ENCODE measurements at regions not wholly inside any gene's neighbourhood (a gene's known extent, or its start where the extent isn't known, plus 50 kb on each side); places are given as distances from the start of the nearest gene placed in this dataset.

DNA sequence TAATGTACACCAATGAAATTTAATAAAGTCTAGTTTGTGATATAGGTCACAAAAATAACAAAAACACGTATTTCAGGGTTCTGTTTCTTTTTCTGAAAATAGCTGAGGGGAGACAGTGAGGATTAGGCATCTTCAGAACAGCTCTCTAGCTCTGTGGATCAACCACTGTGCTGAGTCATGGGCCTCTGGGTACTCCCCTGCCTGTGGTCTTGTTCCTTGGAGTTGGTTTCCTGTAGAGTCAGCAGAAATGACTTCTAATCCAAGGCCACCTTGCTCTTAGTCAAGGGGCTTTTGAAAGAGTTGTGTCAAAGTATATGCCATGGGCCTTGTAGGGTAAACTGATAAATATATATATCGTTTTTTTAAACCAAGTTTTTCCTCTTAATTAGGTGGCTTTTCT, 141.8 kb upstream of the ZRANB2 start:
- intact Hi-C loops (cut with micrococcal nuclease), result no loop called here
- CTCF ChIA-PET, result no interaction called here
- DNase-seq, result no peak
- no peaks in the 10 kb centered on the region for H3K36me3 Mint-ChIP-seq
- H3K27ac Mint-ChIP-seq, result no peak overlapping the region
- no peak overlapping the region for H3K4me3 Mint-ChIP-seq
- peaks cover 15% of the 10 kb centered on the region for H3K9me3 Mint-ChIP-seq
- no peaks in the 10 kb centered on the region for H3K27me3 Mint-ChIP-seq
- no peaks in the 10 kb centered on the region for H3K4me1 Mint-ChIP-seq (ENCODE audit: low read depth)
- POLR2A ChIA-PET, result no interaction called here

DNA sequence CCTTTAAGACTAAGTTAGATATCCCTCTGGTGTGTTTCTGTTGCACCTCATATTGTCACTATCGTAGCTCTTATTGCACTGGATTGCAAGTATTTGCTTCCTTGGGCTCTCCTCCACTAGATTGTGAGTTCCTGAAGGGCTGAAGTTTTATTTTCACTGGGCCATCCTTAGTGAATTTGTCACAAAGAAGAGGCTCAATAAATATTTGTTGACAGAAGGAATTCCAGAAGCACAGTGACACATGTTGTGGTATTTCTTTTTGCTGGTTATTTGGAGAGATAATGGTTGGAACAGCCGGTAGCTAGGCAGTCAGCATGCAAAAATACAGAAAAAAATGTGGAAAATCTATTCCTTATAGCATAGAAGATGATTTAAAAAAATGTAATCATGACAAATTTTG, 129.9 kb upstream of the ZRANB2 start:
- no peak for DNase-seq
- CTCF ChIA-PET, result no interaction called here
- intact Hi-C loops (cut with micrococcal nuclease), result no loop called here
- Mint-ChIP-seq H3K27me3 (no peaks in the 10 kb centered on the region), H3K4me1 (ENCODE audit: low read depth) (no peaks in the 10 kb centered on the region), H3K9me3 (peaks cover 3% of the 10 kb centered on the region), H3K27ac (no peak overlapping the region), H3K4me3 (no peak overlapping the region), H3K36me3 (no peaks in the 10 kb centered on the region)
- POLR2A ChIA-PET, result no interaction called here

DNA sequence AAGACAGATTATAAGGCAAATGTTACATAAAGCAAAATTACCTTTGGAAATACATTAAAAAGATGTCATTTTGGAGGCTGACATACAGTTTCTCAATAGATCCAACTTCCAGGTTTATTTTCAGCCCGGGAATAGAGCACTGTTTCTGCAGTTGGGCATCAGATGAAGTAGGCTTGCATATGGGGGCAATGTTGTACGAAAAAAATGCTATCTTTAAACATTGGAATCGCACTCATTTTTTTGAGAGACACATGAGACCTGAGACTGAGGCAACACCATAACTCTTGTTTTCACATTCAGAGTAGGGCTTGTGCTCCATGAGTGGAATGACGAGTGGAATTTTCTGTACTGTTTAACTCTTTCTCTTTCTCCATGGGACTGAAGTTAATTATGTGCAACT, 122.4 kb upstream of the ZRANB2 start:
- no peaks in the 10 kb centered on the region for H3K4me1 Mint-ChIP-seq (ENCODE audit: low read depth)
- CTCF ChIA-PET, result no interaction called here
- H3K9me3 Mint-ChIP-seq, result peaks cover 9% of the 10 kb centered on the region
- intact Hi-C loops (cut with micrococcal nuclease), result no loop called here
- POLR2A ChIA-PET, result no interaction called here
- H3K4me3 Mint-ChIP-seq, result no peak overlapping the region
- no peak for DNase-seq
- no peak overlapping the region for H3K27ac Mint-ChIP-seq
- H3K27me3 Mint-ChIP-seq, result no peaks in the 10 kb centered on the region
- H3K36me3 Mint-ChIP-seq, result no peaks in the 10 kb centered on the region

DNA sequence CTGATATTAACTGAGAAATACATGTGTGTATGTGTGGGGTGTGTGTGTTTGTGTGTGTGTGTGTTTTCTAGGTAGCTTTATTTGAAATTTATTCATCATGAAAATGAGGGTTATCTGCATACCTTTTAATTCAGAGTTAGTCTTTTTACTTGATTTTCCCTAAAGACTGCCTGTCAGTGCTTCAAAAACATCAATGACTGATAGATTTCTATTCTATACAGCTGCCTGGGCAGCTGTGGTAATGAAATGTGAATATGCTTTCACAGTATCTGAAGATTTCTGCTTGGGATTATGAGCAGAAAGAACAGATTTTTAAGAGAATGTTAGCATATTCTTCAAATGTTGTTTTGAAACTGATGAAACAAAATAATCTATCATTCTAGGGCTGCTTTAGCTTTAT, 119.7 kb upstream of the ZRANB2 start:
- H3K27ac Mint-ChIP-seq, result no peak overlapping the region
- H3K36me3 Mint-ChIP-seq, result no peaks in the 10 kb centered on the region
- intact Hi-C loops (cut with micrococcal nuclease), result no loop called here
- H3K4me1 Mint-ChIP-seq (ENCODE audit: low read depth), result no peaks in the 10 kb centered on the region
- H3K4me3 Mint-ChIP-seq, result no peak overlapping the region
- no peaks in the 10 kb centered on the region for H3K27me3 Mint-ChIP-seq
- ChIA-PET POLR2A (no interaction called here), CTCF (interaction anchor here (0.6 kb wide), 1 partner anchor 13 kb away, joined by 3 read pairs; no protein-coding TSS in a partner anchor)
- no peak for DNase-seq
- H3K9me3 Mint-ChIP-seq, result peaks cover 9% of the 10 kb centered on the region

DNA sequence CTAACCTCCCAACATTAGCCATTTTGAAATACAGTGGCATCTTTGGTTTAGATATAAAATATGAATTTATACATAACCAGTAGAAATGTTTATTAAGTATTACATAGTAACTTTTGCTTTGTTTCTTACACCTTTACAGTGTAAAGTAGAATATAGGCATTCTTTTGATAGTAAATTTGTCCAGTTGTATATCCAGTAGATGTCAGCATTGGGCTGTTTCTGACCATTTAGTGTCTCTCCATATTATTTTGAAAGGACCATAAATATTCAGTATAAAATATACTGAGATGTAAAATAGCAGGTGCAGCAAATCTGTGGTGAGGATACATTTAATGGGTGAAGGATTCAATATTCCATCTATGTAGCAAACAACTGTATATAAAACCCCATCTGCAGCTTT, 115.8 kb upstream of the ZRANB2 start:
- H3K4me1 Mint-ChIP-seq (ENCODE audit: low read depth), result no peaks in the 10 kb centered on the region
- H3K4me3 Mint-ChIP-seq, result no peak overlapping the region
- no peak overlapping the region for H3K27ac Mint-ChIP-seq
- ChIA-PET CTCF (no interaction called here), POLR2A (no interaction called here)
- H3K9me3 Mint-ChIP-seq, result no peaks in the 10 kb centered on the region
- no peaks in the 10 kb centered on the region for H3K36me3 Mint-ChIP-seq
- DNase-seq, result no peak
- H3K27me3 Mint-ChIP-seq, result no peaks in the 10 kb centered on the region
- intact Hi-C loops (cut with micrococcal nuclease), result no loop called here

DNA sequence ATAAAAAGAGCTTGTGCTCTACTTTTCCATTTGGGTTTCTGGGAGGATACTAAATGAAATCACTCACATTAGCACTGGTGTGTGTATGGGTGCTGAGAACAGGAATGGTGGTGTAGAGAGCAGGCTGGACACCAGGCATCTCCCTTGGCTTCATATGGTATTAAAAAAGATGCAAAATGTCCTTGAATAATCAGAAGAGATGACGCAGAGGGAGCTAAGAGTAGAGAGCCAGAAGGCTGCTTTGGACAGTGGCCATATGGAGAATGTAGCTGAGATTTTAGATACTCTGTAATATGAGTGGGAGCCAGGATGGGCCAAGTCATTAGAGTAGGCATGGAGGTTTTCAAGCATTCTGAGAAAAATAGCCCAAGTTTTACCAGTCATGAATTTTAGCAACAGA, 112.3 kb upstream of the ZRANB2 start:
- Mint-ChIP-seq H3K4me1 (ENCODE audit: low read depth) (no peaks in the 10 kb centered on the region), H3K27me3 (no peaks in the 10 kb centered on the region), H3K27ac (no peak overlapping the region), H3K36me3 (no peaks in the 10 kb centered on the region), H3K4me3 (no peak overlapping the region), H3K9me3 (peaks cover 8% of the 10 kb centered on the region)
- intact Hi-C loops (cut with micrococcal nuclease), result no loop called here
- ChIA-PET POLR2A (no interaction called here), CTCF (no interaction called here)
- DNase-seq, result no peak

DNA sequence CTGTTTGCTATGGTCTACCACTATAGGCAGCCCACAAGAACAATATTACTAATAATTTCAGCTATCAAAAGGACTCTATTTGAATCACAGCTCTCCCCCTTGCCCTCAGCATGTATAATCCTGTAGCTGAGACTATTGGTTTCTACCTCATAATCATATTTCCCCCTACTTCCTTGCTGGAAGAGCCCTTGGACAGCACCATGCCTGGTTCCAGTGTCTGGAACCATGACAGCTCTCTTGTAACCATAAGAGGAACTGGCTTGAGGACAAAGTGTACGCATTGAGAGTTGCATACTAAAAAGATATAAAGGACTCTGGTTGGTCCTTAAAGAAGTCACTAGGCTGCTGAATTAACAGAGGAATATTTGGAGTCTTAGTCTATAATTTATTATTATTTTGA, 110.7 kb upstream of the ZRANB2 start:
- H3K9me3 Mint-ChIP-seq, result peaks cover 9% of the 10 kb centered on the region
- no peak for DNase-seq
- H3K27ac Mint-ChIP-seq, result no peak overlapping the region
- intact Hi-C loops (cut with micrococcal nuclease), result no loop called here
- no peaks in the 10 kb centered on the region for H3K36me3 Mint-ChIP-seq
- CTCF ChIA-PET, result no interaction called here
- POLR2A ChIA-PET, result no interaction called here
- no peaks in the 10 kb centered on the region for H3K27me3 Mint-ChIP-seq
- no peaks in the 10 kb centered on the region for H3K4me1 Mint-ChIP-seq (ENCODE audit: low read depth)
- H3K4me3 Mint-ChIP-seq, result no peak overlapping the region

DNA sequence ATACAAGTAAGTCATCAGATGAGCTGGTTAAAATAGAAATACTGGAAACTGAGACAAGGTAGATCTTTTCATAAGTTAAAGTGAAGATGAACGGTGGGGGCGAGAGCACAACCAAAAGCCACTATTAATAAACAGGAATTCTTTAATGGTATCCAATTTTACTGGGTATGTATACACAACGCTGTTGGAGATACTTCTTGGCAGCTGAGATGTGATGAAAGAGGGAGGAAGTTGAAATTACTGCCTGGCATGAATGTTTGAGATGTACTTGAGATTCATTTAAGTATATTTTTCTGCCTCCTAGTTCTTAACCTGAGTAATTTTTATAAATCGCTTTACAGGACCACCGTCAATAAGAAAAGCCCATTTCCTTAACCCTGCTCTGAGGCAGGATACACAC, 110.0 kb upstream of the ZRANB2 start:
- Mint-ChIP-seq H3K27ac (no peak overlapping the region), H3K4me3 (no peak overlapping the region), H3K27me3 (no peaks in the 10 kb centered on the region), H3K36me3 (no peaks in the 10 kb centered on the region), H3K4me1 (ENCODE audit: low read depth) (no peaks in the 10 kb centered on the region), H3K9me3 (peaks cover 9% of the 10 kb centered on the region)
- intact Hi-C loops (cut with micrococcal nuclease), result no loop called here
- no peak for DNase-seq
- POLR2A ChIA-PET, result no interaction called here
- CTCF ChIA-PET, result no interaction called here

DNA sequence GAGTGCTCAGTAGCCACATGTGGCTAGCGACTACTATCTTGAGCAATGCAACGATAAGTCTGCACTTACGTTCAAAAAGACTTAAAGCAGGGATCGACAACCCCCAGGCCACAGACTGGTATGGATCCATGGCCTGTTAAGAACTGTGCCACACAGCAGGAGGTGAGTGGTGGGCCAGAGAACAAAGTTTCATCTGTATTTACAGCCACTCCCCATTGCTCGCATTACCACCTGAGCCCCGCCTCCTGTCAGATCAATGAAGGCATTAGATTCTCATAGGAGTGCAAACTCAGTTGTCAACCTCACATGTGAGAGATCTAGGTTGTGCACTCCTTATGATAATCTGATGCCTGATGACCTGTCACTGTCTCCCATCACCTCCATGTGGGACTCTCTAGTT, 103.6 kb upstream of the ZRANB2 start:
- Mint-ChIP-seq H3K4me3 (no peak overlapping the region), H3K27ac (no peak overlapping the region), H3K9me3 (peaks cover 21% of the 10 kb centered on the region), H3K27me3 (no peaks in the 10 kb centered on the region), H3K36me3 (no peaks in the 10 kb centered on the region), H3K4me1 (ENCODE audit: low read depth) (no peaks in the 10 kb centered on the region)
- DNase-seq, result no peak
- intact Hi-C loops (cut with micrococcal nuclease), result no loop called here
- ChIA-PET CTCF (no interaction called here), POLR2A (no interaction called here)

DNA sequence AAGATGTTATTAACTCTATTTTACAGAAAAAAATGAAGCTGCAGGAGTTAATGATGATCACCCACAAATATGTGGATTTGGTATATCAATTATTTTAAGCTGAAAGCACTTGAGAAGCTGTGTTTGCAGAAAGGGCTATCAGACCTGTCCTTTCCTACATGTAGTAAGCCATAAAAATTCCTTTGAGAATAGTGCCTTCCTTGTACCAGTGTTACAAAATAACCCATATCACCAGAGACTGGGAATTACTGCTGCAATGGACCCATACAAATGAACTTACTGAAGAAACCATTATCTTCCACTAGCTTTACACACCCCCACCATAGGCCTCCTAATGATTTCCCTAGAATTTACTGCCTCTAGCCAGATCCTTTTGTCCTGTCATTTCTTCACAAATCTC, 99.2 kb upstream of the ZRANB2 start:
- Mint-ChIP-seq H3K4me3 (no peak overlapping the region), H3K27me3 (no peaks in the 10 kb centered on the region), H3K9me3 (peaks cover 17% of the 10 kb centered on the region), H3K27ac (no peak overlapping the region), H3K36me3 (no peaks in the 10 kb centered on the region), H3K4me1 (ENCODE audit: low read depth) (no peaks in the 10 kb centered on the region)
- intact Hi-C loops (cut with micrococcal nuclease), result no loop called here
- CTCF ChIA-PET, result no interaction called here
- POLR2A ChIA-PET, result no interaction called here
- DNase-seq, result no peak

DNA sequence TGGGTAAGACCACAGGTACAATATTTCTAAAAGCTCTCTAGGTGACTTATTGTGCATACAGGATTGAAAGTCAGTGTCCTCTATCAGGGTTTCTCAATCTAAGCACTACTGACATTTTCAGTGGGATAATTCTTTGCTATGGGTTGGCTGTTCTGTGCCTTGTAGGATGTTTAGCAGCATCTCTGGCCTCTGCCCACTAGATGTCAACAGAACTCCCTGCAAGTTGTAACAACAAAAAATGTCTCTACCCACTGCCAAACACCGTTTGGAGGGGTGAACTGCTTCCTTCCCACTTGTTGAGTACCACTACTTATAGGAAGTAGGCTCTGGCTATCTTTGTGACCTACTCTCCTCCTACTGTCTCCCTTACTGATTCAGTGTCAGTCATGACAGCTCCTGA, 90.1 kb upstream of the ZRANB2 start:
- ChIA-PET CTCF (no interaction called here), POLR2A (no interaction called here)
- Mint-ChIP-seq H3K27ac (no peak overlapping the region), H3K4me3 (no peak overlapping the region), H3K9me3 (peaks cover 7% of the 10 kb centered on the region), H3K27me3 (peaks cover 1% of the 10 kb centered on the region), H3K36me3 (no peaks in the 10 kb centered on the region), H3K4me1 (ENCODE audit: low read depth) (no peaks in the 10 kb centered on the region)
- intact Hi-C loops (cut with micrococcal nuclease), result no loop called here
- DNase-seq, result no peak

DNA sequence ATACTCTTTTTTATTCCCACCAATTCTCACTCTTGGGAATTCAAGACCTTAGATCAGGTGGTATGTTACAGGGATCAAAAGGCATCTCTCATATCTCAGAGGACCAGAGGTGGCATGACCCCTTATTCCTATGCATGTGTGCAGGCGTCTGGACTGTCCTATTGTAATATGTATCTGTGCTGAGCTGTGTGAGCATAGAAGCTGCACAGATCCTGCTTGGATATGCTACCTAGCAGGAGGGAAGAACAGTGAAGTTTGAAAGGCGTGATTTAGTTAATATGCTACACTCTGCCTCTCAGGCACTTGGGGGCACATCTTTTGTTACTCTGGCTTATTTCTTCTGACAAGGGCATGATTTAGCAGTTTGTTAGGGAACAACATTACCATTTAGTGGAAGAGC, 86.7 kb upstream of the ZRANB2 start:
- Mint-ChIP-seq H3K27ac (no peak overlapping the region), H3K9me3 (peaks cover 7% of the 10 kb centered on the region), H3K4me1 (ENCODE audit: low read depth) (no peaks in the 10 kb centered on the region), H3K4me3 (no peak overlapping the region), H3K27me3 (peaks cover 1% of the 10 kb centered on the region), H3K36me3 (no peaks in the 10 kb centered on the region)
- intact Hi-C loops (cut with micrococcal nuclease), result no loop called here
- DNase-seq, result no peak
- ChIA-PET CTCF (no interaction called here), POLR2A (no interaction called here)

DNA sequence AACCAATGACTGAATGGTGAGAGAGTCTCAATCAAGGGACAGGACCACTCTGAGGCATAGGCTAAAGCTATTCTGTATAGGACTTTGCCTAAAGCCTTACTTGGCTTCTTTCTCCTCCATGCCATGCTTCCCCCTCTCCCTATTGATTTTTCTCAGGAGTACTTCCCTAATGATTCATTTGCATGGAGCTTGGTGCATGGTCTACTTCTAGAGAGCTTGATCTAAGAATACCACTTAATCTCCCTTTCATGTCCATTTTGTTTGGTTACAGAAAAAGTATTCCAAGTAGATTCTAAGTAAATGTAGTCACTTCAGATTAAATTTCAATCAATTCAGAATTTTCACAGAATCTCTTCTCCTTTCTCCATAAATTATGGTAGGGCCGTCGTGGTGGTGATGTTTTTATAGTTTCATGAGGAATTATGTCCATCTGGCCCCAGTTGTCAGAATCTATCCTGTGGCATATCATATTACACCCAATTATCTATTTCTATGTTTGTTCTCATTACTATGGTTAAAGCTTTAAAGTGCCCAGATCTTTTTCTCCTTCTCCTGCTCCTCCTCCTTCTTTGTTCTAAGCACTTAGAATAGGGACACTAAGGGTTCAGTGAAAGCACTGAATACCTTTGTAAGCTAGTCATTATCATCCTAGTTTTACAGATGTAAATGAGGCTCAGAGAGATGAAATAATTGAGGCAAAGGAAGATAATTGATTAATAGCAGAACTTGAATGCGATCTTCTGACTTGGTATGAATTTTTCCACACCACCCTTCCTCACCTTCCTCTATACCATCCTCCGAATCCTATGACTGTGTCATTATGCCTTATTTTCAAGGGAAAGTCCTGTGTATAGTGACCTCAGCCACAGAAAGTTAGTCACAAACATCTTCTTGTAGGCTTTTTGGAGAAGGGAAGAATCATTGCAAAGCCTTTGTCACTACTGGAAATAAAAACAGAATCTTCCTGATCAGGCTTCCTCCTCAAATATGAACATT, 85.6 kb upstream of the ZRANB2 start:
- DNase-seq, result no peak
- ChIA-PET POLR2A (no interaction called here), CTCF (no interaction called here)
- H3K4me1 Mint-ChIP-seq (ENCODE audit: low read depth), result no peaks in the 10 kb centered on the region
- no peak overlapping the region for H3K4me3 Mint-ChIP-seq
- no peaks in the 10 kb centered on the region for H3K36me3 Mint-ChIP-seq
- intact Hi-C loops (cut with micrococcal nuclease), result no loop called here
- peaks cover 1% of the 10 kb centered on the region for H3K27me3 Mint-ChIP-seq
- peaks cover 7% of the 10 kb centered on the region for H3K9me3 Mint-ChIP-seq
- no peak overlapping the region for H3K27ac Mint-ChIP-seq

All from activated CD4-positive, alpha-beta memory T cell treated with anti-CD3 and anti-CD28 coated beads for 36 hours (primary cell).